CD14-positive monocyte (primary cell): ENCODE measurements at regions not wholly inside any gene's neighbourhood (a gene's known extent, or its start where the extent isn't known, plus 50 kb on each side); places are given as distances from the start of the nearest gene placed in this dataset.

ENCODE experiments used
- DNase-seq, 3 donors: peaks; one replicate each; pipeline ENCODE4 v3.0.0-alpha.2; 2011 to 2022
- H2AFZ ChIP-seq: 2 replicates; pipeline ENCODE4 v1.6.0; 2012; ENCODE audit warnings: mild to moderate bottlenecking, low read depth, low read length, inconsistent platforms; ENCODE audit not compliant: insufficient read depth, poor library complexity, severe bottlenecking
- H3K27ac ChIP-seq, 2 donors: 1 replicate in 1 of 2; 2 replicates in 1 of 2; pipeline ENCODE4 v1.5.1; 2012 to 2013; ENCODE audit warnings: low read length in 2 of 2, control low read depth in 1 of 2, inconsistent platforms in 1 of 2, low read depth in 1 of 2, mild to moderate bottlenecking in 1 of 2
- H3K27me3 ChIP-seq, 2 donors: one replicate each; pipeline versions ENCODE4 v1.6.0 to v1.6.1; 2011 to 2013; ENCODE audit warnings: low read length in 2 of 2; ENCODE audit not compliant: control insufficient read depth in 2 of 2, insufficient read depth in 2 of 2
- H3K36me3 ChIP-seq, 2 donors: replicated peaks in 1 of 2; 1 replicate in 1 of 2; 2 replicates in 1 of 2; pipeline versions ENCODE4 v1.5.1 to v1.6.1; 2012 to 2013; ENCODE audit warnings: low read length in 2 of 2, control low read depth in 1 of 2, inconsistent platforms in 1 of 2, mild to moderate bottlenecking in 1 of 2; ENCODE audit not compliant: insufficient read depth in 2 of 2, control insufficient read depth in 1 of 2
- H3K4me1 ChIP-seq, 2 donors: 1 replicate in 1 of 2; 2 replicates in 1 of 2; pipeline versions ENCODE4 v1.5.1 to v1.6.1; 2012 to 2013; ENCODE audit warnings: low read length in 2 of 2, control low read depth in 1 of 2, inconsistent platforms in 1 of 2, mild to moderate bottlenecking in 1 of 2, moderate library complexity in 1 of 2; ENCODE audit not compliant: insufficient read depth in 2 of 2, control insufficient read depth in 1 of 2
- H3K4me2 ChIP-seq: replicated peaks from 2 replicates; pipeline ENCODE3; 2012; ENCODE audit warnings: low read length, moderate library complexity, mild to moderate bottlenecking; ENCODE audit not compliant: poor library complexity, severe bottlenecking; ENCODE audit errors: extremely low read depth
- H3K4me3 ChIP-seq, 3 experiments: fragments of 200-600 bp in 1 of 3; sonication (generic) in 1 of 3; replicated peaks in 1 of 3; 1 replicate in 2 of 3; 2 replicates in 1 of 3; pipeline ENCODE4 v1.5.1; 2011 to 2013; ENCODE audit warnings: low read length in 3 of 3, mild to moderate bottlenecking in 3 of 3, control low read depth in 2 of 3, low read depth in 2 of 3, inconsistent platforms in 1 of 3, moderate library complexity in 1 of 3
- H3K79me2 ChIP-seq: 2 replicates; pipeline ENCODE4 v1.6.0; 2012; ENCODE audit warnings: mild to moderate bottlenecking, control low read depth, inconsistent platforms, low read length, moderate library complexity; ENCODE audit not compliant: insufficient read depth
- H3K9ac ChIP-seq: 2 replicates; pipeline ENCODE4 v1.6.0; 2017; ENCODE audit warnings: low read length, mild to moderate bottlenecking; ENCODE audit not compliant: insufficient read depth, poor library complexity, severe bottlenecking
- H3K9me3 ChIP-seq, 2 donors: replicated peaks in 1 of 2; 1 replicate in 1 of 2; 2 replicates in 1 of 2; pipeline versions ENCODE4 v1.5.1 to v1.6.1; 2012 to 2013; ENCODE audit warnings: low read length in 2 of 2, control low read depth in 1 of 2; ENCODE audit not compliant: control insufficient read depth in 1 of 2, insufficient read depth in 1 of 2
- H4K20me1 ChIP-seq: 2 replicates; pipeline ENCODE4 v1.6.0; 2012; ENCODE audit warnings: mild to moderate bottlenecking, low read length, control low read depth, moderate library complexity; ENCODE audit not compliant: insufficient read depth
- H3K27ac Mint-ChIP-seq, 7 donors: one replicate each; pipeline ENCODE4 v1.8.0; 2020; ENCODE audit warnings: mild to moderate bottlenecking in 7 of 7, mixed read lengths in 7 of 7, moderate library complexity in 6 of 7, inconsistent platforms in 2 of 7
- H3K27me3 Mint-ChIP-seq, 3 donors: one replicate each; pipeline ENCODE4 v1.8.0; 2021 to 2022; ENCODE audit warnings: low read depth in 3 of 3, mild to moderate bottlenecking in 3 of 3, mixed read lengths in 3 of 3, moderate library complexity in 3 of 3, inconsistent platforms in 1 of 3
- H3K36me3 Mint-ChIP-seq, 2 donors: one replicate each; pipeline ENCODE4 v1.8.0; 2020; ENCODE audit warnings: mixed read lengths in 2 of 2, inconsistent platforms in 1 of 2, mild to moderate bottlenecking in 1 of 2
- H3K4me1 Mint-ChIP-seq: one replicate; pipeline ENCODE4 v1.8.0; 2020; ENCODE audit warnings: mild to moderate bottlenecking, mixed read lengths
- H3K4me3 Mint-ChIP-seq, 2 donors: one replicate each; pipeline ENCODE4 v1.8.0; 2020; ENCODE audit warnings: mild to moderate bottlenecking in 2 of 2, mixed read lengths in 2 of 2, moderate library complexity in 1 of 2
- H3K9me3 Mint-ChIP-seq, 7 donors: one replicate each; pipeline ENCODE4 v1.8.0; 2020 to 2022; ENCODE audit warnings: mixed read lengths in 7 of 7, mild to moderate bottlenecking in 6 of 7, moderate library complexity in 6 of 7, inconsistent platforms in 2 of 7
- CTCF ChIP-seq: fragments of 200-600 bp; IDR thresholded peaks from one replicate; pipeline ENCODE4 v1.8.0; 2022; ENCODE audit warnings: antibody characterized with exemption, mild to moderate bottlenecking
- WGBS: methylation state at CpG from one replicate; pipeline ENCODE4 v1.1.5; 2013; ENCODE audit warnings: missing lambda C conversion rate; ENCODE audit not compliant: insufficient coverage; 5-methylcytosine and 5-hydroxymethylcytosine counted together
- intact Hi-C, 2 donors: fragments of 100-400 bp; cut with micrococcal nuclease; formaldehyde crosslinking; loops; one replicate each; pipeline versions ENCODE4 v1.15.0 to v1.15.1; 2023

- no peaks in the 10 kb centered on the region for H3K4me1 ChIP-seq
- 91% methylated on average over 6 of the region's 7 CpGs for WGBS
- TF ChIP-seq CTCF = no peak
These were observed 431.7 kb downstream of the CDH26 start for GRCh38 chr20:60389882-60390281.

GRCh38 chr20:60395991-60396390, 437.8 kb downstream of the CDH26 start:
- no peaks in the 10 kb centered on the region for H3K79me2 ChIP-seq
- Mint-ChIP-seq H3K4me3 (no peak overlapping the region), H3K4me1 (no peaks in the 10 kb centered on the region), H3K27me3 (peaks cover 0 to 8% (median 3%) of the 10 kb centered on the region in 3 donors), H3K27ac (no peak overlapping the region), H3K9me3 (peaks cover 0 to 11% (median 3%) of the 10 kb centered on the region in 7 donors), H3K36me3 (no peaks in the 10 kb centered on the region)
- H3K4me2 ChIP-seq = no peak overlapping the region
- H3K4me3 ChIP-seq = no peak overlapping the region
- H4K20me1 ChIP-seq = no peaks in the 10 kb centered on the region
- intact Hi-C loops = no loop called here
- H2AFZ ChIP-seq = no peak overlapping the region
- WGBS = 75% methylated on average over 2 of the region's 3 CpGs
- DNase-seq = no peak
- H3K4me1 ChIP-seq = no peaks in the 10 kb centered on the region
- no peak overlapping the region for H3K27ac ChIP-seq
- H3K9ac ChIP-seq = no peak overlapping the region
- no peaks in the 10 kb centered on the region for H3K9me3 ChIP-seq
- no peaks in the 10 kb centered on the region for H3K36me3 ChIP-seq
- H3K27me3 ChIP-seq = no peaks in the 10 kb centered on the region
- no peak for TF ChIP-seq CTCF

More at GRCh38 chr20:60389882-60390281, 431.7 kb downstream of the CDH26 start:
- no peak overlapping the region for H3K9ac ChIP-seq
- H4K20me1 ChIP-seq = no peaks in the 10 kb centered on the region
- DNase-seq = no peak
- no peaks in the 10 kb centered on the region for H3K4me1 Mint-ChIP-seq
- H3K27ac ChIP-seq = no peak overlapping the region
- H3K27ac Mint-ChIP-seq = no peak overlapping the region
- H3K79me2 ChIP-seq = no peaks in the 10 kb centered on the region
- H3K4me2 ChIP-seq = no peak overlapping the region
- no peaks in the 10 kb centered on the region for H3K36me3 ChIP-seq
- H3K27me3 ChIP-seq = no peaks in the 10 kb centered on the region
- no peak overlapping the region for H3K4me3 Mint-ChIP-seq
- H3K27me3 Mint-ChIP-seq = peaks cover 2 to 4% (median 3%) of the 10 kb centered on the region in 3 donors
- H3K4me3 ChIP-seq = no peak overlapping the region
- H3K9me3 Mint-ChIP-seq = peaks cover 0 to 4% (median 0%) of the 10 kb centered on the region in 7 donors
- no peaks in the 10 kb centered on the region for H3K9me3 ChIP-seq
- intact Hi-C loops = no loop called here
- no peaks in the 10 kb centered on the region for H3K36me3 Mint-ChIP-seq
- H2AFZ ChIP-seq = no peak overlapping the region
